ENCODE measurements at regions not wholly inside any gene's neighbourhood (a gene's known extent, or its start where the extent isn't known, plus 50 kb on each side); places are given as distances from the start of the nearest gene placed in this dataset.

DNA sequence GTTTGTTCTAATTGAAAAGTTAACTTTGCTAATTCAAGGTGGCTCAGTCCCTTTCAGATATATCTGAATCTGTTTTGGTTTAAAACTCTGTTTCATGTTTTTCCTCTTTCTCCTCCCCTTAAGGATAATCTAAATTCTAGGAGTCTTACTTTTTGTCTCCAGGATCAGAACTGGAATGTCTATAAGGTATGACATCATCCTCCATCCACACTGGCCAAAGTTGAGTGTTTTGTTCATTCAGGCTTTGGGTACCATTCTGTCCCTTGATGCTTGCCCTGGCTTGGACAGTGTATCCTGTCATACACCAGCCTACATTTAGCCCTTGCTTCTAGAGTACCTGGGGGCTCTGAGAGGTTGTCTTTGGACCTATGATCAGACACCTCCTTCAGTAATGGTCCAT, 56.8 kb upstream of the ANTXR2 start:
- Mint-ChIP-seq H3K4me3 (no peak overlapping the region), H3K27ac (no peak overlapping the region), H3K9me3 (no peaks in the 10 kb centered on the region), H3K4me1 (peaks cover 51% of the 10 kb centered on the region), H3K36me3 (ENCODE audit: low read depth) (no peaks in the 10 kb centered on the region), H3K27me3 (no peaks in the 10 kb centered on the region)
- DNase-seq (no peak), ATAC-seq (no peak)

- Mint-ChIP-seq H3K4me3 (no peak overlapping the region), H3K9me3 (no peaks in the 10 kb centered on the region), H3K36me3 (ENCODE audit: low read depth) (no peaks in the 10 kb centered on the region), H3K27me3 (no peaks in the 10 kb centered on the region), H3K27ac (no peak overlapping the region), H3K4me1 (peaks cover 58% of the 10 kb centered on the region)
- DNase-seq: no peak
- ATAC-seq: no peak
These were observed 55.9 kb upstream of the ANTXR2 start for GRCh38 chr4:80128941-80129340.

GRCh38 chr4:80127870-80128419, 54.9 kb upstream of the ANTXR2 start:
- Mint-ChIP-seq H3K36me3 (ENCODE audit: low read depth) (no peaks in the 10 kb centered on the region), H3K27ac (peak overlapping the region; percentile 84), H3K4me1 (peaks cover 60% of the 10 kb centered on the region)

DNA sequence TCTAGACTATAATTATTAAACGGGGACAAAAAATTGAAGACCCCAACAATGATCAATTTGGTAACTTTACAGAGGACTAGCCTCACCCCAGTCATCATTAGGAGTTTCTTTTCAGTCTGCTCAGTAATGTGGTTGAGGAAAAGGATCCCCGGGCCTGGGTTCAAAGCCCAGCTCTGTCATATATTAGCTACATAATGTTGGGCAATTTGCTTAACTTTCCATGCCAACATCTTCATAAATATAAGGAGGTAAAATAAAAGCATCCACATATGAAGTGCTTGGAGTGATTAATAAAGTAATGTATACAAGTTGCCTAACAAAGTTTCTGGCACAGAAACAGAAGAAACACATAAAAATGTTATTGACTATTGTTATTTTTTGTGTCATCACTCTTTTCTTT, 53.4 kb upstream of the ANTXR2 start:
- Mint-ChIP-seq H3K4me1 (peaks cover 62% of the 10 kb centered on the region), H3K4me3 (peak overlapping the region; percentile 50), H3K36me3 (ENCODE audit: low read depth) (no peaks in the 10 kb centered on the region), H3K9me3 (no peaks in the 10 kb centered on the region), H3K27ac (peak overlapping the region; percentile 74), H3K27me3 (no peaks in the 10 kb centered on the region)
- DNase-seq (no peak), ATAC-seq (no peak)

More at GRCh38 chr4:80127870-80128419, 54.9 kb upstream of the ANTXR2 start:
- ATAC-seq (no peak), DNase-seq (no peak)
- no peak overlapping the region for H3K4me3 Mint-ChIP-seq
- H3K9me3 Mint-ChIP-seq: no peaks in the 10 kb centered on the region
- no peaks in the 10 kb centered on the region for H3K27me3 Mint-ChIP-seq

- Mint-ChIP-seq H3K4me3 (peak overlapping the region; percentile 50), H3K4me1 (peaks cover 62% of the 10 kb centered on the region), H3K9me3 (no peaks in the 10 kb centered on the region), H3K27ac (peak overlapping the region; percentile 86), H3K36me3 (ENCODE audit: low read depth) (no peaks in the 10 kb centered on the region), H3K27me3 (no peaks in the 10 kb centered on the region)
- peak; percentile 13 for DNase-seq
- peak; percentile 93 for ATAC-seq
These were observed 52.5 kb upstream of the ANTXR2 start for GRCh38 chr4:80125252-80126177.

GRCh38 chr4:80124246-80125211, 51.5 kb upstream of the ANTXR2 start:
- no peaks in the 10 kb centered on the region for H3K27me3 Mint-ChIP-seq

More at GRCh38 chr4:80124246-80125211, 51.5 kb upstream of the ANTXR2 start:
- DNase-seq (no peak), ATAC-seq (no peak)
- Mint-ChIP-seq H3K27ac (peak overlapping the region; percentile 86), H3K36me3 (ENCODE audit: low read depth) (no peaks in the 10 kb centered on the region), H3K4me3 (peak overlapping the region; percentile 50), H3K9me3 (no peaks in the 10 kb centered on the region), H3K4me1 (peaks cover 58% of the 10 kb centered on the region)

All from activated naive CD8-positive, alpha-beta T cell treated with anti-CD3 and anti-CD28 coated beads, Interleukin-2, amount 50 U/mL, for 24 hours (primary cell).